ENCODE measurements at regions not wholly inside any gene's neighbourhood (a gene's known extent, or its start where the extent isn't known, plus 50 kb on each side); places are given as distances from the start of the nearest gene placed in this dataset.

- TF ChIP-seq CTCF (IDR thresholded peaks at IDR 0.05; ENCODE audit: insufficient read depth, low read length, missing control alignments), result no peak
- CTCF ChIA-PET, result no interaction called here
- DNase-seq (ENCODE audit: low read depth, low spot score), result no peak
- no peak overlapping the region for H3K4me3 ChIP-seq (ENCODE audit: low read depth, low read length)
- POLR2A ChIA-PET, result interaction anchor here (0.6 kb wide), 1 partner anchor 107 kb away, joined by 3 read pairs; no protein-coding TSS in a partner anchor
Observed at GRCh38 chr20:51140671-51141070, 117.8 kb upstream of the KCNG1 start.

- H3K4me3 ChIP-seq (ENCODE audit: low read depth, low read length), result no peak overlapping the region
- CTCF ChIA-PET, result no interaction called here
- DNase-seq (ENCODE audit: low read depth, low spot score), result no peak
- TF ChIP-seq CTCF (IDR thresholded peaks at IDR 0.05; ENCODE audit: insufficient read depth, low read length, missing control alignments), result no peak
- POLR2A ChIA-PET, result interaction anchor here (0.6 kb wide), 1 partner anchor 57 kb away, joined by 3 read pairs; no protein-coding TSS in a partner anchor
Observed at GRCh38 chr20:51139891-51140290, 117.0 kb upstream of the KCNG1 start.

GRCh38 chr20:51138576-51138975 lies 115.7 kb upstream of the KCNG1 start:
- TF ChIP-seq CTCF (IDR thresholded peaks at IDR 0.05; ENCODE audit: insufficient read depth, low read length, missing control alignments), result no peak
- POLR2A ChIA-PET, result no interaction called here
- no peak for DNase-seq (ENCODE audit: low read depth, low spot score)
- H3K4me3 ChIP-seq (ENCODE audit: low read depth, low read length), result no peak overlapping the region
- CTCF ChIA-PET, result no interaction called here

GRCh38 chr20:51137461-51137860 lies 114.6 kb upstream of the KCNG1 start:
- DNase-seq (ENCODE audit: low read depth, low spot score), result no peak
- POLR2A ChIA-PET, result interaction anchor here (0.6 kb wide), 2 partner anchors 78 to 151 kb away, joined by 3 read pairs; no protein-coding TSS in a partner anchor
- no peak overlapping the region for H3K4me3 ChIP-seq (ENCODE audit: low read depth, low read length)
- CTCF ChIA-PET, result no interaction called here
- TF ChIP-seq CTCF (IDR thresholded peaks at IDR 0.05; ENCODE audit: insufficient read depth, low read length, missing control alignments), result no peak

GRCh38 chr20:51135926-51136715 lies 113.2 kb upstream of the KCNG1 start:
- H3K4me3 ChIP-seq (ENCODE audit: low read depth, low read length), result no peak overlapping the region
- CTCF ChIA-PET, result no interaction called here
- POLR2A ChIA-PET, result no interaction called here

More at GRCh38 chr20:51135926-51136715, 113.2 kb upstream of the KCNG1 start:
- TF ChIP-seq CTCF (IDR thresholded peaks at IDR 0.05; ENCODE audit: insufficient read depth, low read length, missing control alignments), result no peak
- DNase-seq (ENCODE audit: low read depth, low spot score), result no peak

Measured in AG04449 (cell line).